ENCODE measurements at regions not wholly inside any gene's neighbourhood (a gene's known extent, or its start where the extent isn't known, plus 50 kb on each side); places are given as distances from the start of the nearest gene placed in this dataset.

DNA sequence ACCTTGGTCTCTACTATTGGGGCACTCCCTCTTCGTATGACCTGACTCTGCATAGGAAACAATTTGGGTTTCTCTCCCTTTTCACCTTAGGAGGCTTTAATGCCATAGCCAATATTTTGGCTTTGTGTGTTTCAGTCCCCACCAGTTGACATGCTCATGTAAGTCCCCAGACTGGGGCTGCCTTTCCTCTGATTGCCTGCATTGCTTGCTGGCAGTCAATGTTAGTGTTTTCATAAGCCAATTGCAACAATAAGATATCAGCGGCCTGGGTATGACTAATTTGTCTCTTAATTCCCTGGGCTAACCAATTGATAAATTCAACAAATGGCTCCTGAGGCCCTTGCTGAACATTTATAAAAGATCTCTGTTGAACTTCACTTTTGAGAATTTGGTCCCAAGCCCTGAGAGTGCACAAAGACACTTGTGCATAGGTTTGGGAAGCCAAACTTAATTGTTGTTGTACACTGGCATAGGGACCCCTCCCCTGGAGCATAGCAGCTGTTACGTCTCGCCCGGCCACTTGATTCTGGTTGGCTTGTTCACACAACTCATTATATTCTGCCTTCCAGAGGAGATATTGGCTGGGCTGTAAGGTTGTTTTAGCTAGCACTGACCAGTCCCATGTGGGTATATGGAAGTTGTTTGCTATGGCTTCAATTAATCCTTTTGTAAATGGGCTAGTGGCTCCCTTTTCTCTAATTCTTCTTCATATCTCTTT lies 206.2 kb downstream of the PABPC4L start:
- H3K56ac ChIP-seq (ENCODE audit: extremely low read depth, insufficient read depth, low read length): no peak overlapping the region
- no peak overlapping the region for H4K91ac ChIP-seq (ENCODE audit: insufficient read depth, low read depth, low read length)
- H2BK120ac ChIP-seq (ENCODE audit: low read depth, low read length): no peak overlapping the region
- H3K14ac ChIP-seq (replicated peaks; ENCODE audit: low read depth, low read length): no peak overlapping the region
- H2BK20ac ChIP-seq (ENCODE audit: low read depth, low read length): no peak overlapping the region
- no peak overlapping the region for H3K4me3 ChIP-seq (ENCODE audit: insufficient read depth, low read depth, low read length)
- no peak overlapping the region for H3K27ac ChIP-seq (ENCODE audit: insufficient read depth, low read length)
- H4K20me1 ChIP-seq (ENCODE audit: insufficient read depth, low read length): no peaks in the 10 kb centered on the region
- no peaks in the 10 kb centered on the region for H3K27me3 ChIP-seq (ENCODE audit: control insufficient read depth, insufficient read depth, low read length)
- no peak overlapping the region for H2BK15ac ChIP-seq (ENCODE audit: low read depth, low read length)
- H2AFZ ChIP-seq (replicated peaks; ENCODE audit: low read length, poor library complexity): no peak overlapping the region
- no peak overlapping the region for H4K5ac ChIP-seq (ENCODE audit: low read depth, low read length)
- H4K8ac ChIP-seq (ENCODE audit: low read depth in 2 of 2, low read length in 2 of 2): no peak overlapping the region
- no peak overlapping the region for H3K23ac ChIP-seq (ENCODE audit: low read depth, low read length)
- intact Hi-C loops (cut with micrococcal nuclease): no loop called here
- H3K4me1 ChIP-seq (ENCODE audit: control insufficient read depth, insufficient read depth, low read length): no peaks in the 10 kb centered on the region
- no peak overlapping the region for H3K4me2 ChIP-seq (ENCODE audit: low read depth, low read length)
- DNase-seq: no peak
- no peaks in the 10 kb centered on the region for H3K79me1 ChIP-seq (ENCODE audit: low read depth in 1 of 2, low read length in 2 of 2)
- WGBS, 2 experiments (ENCODE audit: extremely low coverage in 2 of 2, insufficient read length in 1 of 2): no CpG with 5 or more reads among the region's 5 CpGs
- no peak overlapping the region for H2BK5ac ChIP-seq (ENCODE audit: low read depth, low read length, poor library complexity, severe bottlenecking)
- H3K18ac ChIP-seq (ENCODE audit: low read depth, low read length): no peak overlapping the region
- no TSS peak for BruUV-seq (replicated peaks)
- H3K9ac ChIP-seq (ENCODE audit: low read depth, low read length): no peak overlapping the region
- TF ChIP-seq, protein P1, sequence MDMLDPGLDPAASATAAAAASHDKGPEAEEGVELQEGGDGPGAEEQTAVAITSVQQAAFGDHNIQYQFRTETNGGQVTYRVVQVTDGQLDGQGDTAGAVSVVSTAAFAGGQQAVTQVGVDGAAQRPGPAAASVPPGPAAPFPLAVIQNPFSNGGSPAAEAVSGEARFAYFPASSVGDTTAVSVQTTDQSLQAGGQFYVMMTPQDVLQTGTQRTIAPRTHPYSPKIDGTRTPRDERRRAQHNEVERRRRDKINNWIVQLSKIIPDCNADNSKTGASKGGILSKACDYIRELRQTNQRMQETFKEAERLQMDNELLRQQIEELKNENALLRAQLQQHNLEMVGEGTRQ (IDR thresholded peaks at IDR 0.05; ENCODE audit: low read depth, low read length): no peak
- no peak for TF ChIP-seq RFX5 (IDR thresholded peaks at IDR 0.05; ENCODE audit: low read depth, low read length)
- TF ChIP-seq SMC3 (IDR thresholded peaks at IDR 0.05; ENCODE audit: low read depth, low read length): no peak
- TF ChIP-seq POLR2A (IDR thresholded peaks at IDR 0.05; ENCODE audit: low read depth, low read length): no peak
- TF ChIP-seq, protein P2, sequence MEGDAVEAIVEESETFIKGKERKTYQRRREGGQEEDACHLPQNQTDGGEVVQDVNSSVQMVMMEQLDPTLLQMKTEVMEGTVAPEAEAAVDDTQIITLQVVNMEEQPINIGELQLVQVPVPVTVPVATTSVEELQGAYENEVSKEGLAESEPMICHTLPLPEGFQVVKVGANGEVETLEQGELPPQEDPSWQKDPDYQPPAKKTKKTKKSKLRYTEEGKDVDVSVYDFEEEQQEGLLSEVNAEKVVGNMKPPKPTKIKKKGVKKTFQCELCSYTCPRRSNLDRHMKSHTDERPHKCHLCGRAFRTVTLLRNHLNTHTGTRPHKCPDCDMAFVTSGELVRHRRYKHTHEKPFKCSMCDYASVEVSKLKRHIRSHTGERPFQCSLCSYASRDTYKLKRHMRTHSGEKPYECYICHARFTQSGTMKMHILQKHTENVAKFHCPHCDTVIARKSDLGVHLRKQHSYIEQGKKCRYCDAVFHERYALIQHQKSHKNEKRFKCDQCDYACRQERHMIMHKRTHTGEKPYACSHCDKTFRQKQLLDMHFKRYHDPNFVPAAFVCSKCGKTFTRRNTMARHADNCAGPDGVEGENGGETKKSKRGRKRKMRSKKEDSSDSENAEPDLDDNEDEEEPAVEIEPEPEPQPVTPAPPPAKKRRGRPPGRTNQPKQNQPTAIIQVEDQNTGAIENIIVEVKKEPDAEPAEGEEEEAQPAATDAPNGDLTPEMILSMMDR (conservative IDR thresholded peaks at IDR 0.05; ENCODE audit: low read depth, low read length): no peak
- TF ChIP-seq CEBPB (IDR thresholded peaks at IDR 0.05; ENCODE audit: low read depth, low read length): no peak
- no peak for TF ChIP-seq BHLHE40 (IDR thresholded peaks at IDR 0.05; ENCODE audit: low read depth, low read length)
- no peak for TF ChIP-seq MXI1 (IDR thresholded peaks at IDR 0.05; ENCODE audit: borderline replicate concordance, low read depth, low read length)
- TF ChIP-seq FOS (IDR thresholded peaks at IDR 0.05; ENCODE audit: low read depth, low read length): no peak
- TF ChIP-seq MAZ (IDR thresholded peaks at IDR 0.05; ENCODE audit: borderline replicate concordance, low read depth, low read length): no peak
- TF ChIP-seq RAD21 (IDR thresholded peaks at IDR 0.05; ENCODE audit: low read length): no peak
- TF ChIP-seq NFE2L2 (IDR thresholded peaks at IDR 0.05; ENCODE audit: low read depth, low read length): no peak
- TF ChIP-seq RCOR1 (IDR thresholded peaks at IDR 0.05; ENCODE audit: insufficient replicate concordance, low read length): no peak
- no peak overlapping the region for H2AK9ac ChIP-seq (replicated peaks; ENCODE audit: low read depth, low read length, poor library complexity)
- POLR2A ChIA-PET (ENCODE audit: unreplicated experiment): no interaction called here
- peaks cover 3% of the 10 kb centered on the region; the same call in 1 of the 2 replicates for H3K9me3 ChIP-seq (ENCODE audit: control insufficient read depth, insufficient read depth, low read length)
- CTCF ChIA-PET: no interaction called here
- no peaks in the 10 kb centered on the region for H3K9me1 ChIP-seq (ENCODE audit: insufficient read depth, low read length)
- in situ Hi-C loops (cut with MboI; ENCODE audit: low sequenced_read_pairs): no loop called here
- no peak overlapping the region for H3K4ac ChIP-seq (ENCODE audit: low read depth, low read length)
- no peaks in the 10 kb centered on the region for H3K36me3 ChIP-seq (ENCODE audit: control insufficient read depth, insufficient read depth, low read length)
- no peak overlapping the region for H2AK5ac ChIP-seq (ENCODE audit: low read depth, low read length)
- no peak for ATAC-seq (ENCODE audit: low read depth)
- dilution Hi-C loops (cut with HindIII; ENCODE audit: low sequenced_read_pairs, unreplicated experiment): no loop called here

Data from IMR-90 (cell line).